ENCODE measurements at regions not wholly inside any gene's neighbourhood (a gene's known extent, or its start where the extent isn't known, plus 50 kb on each side); places are given as distances from the start of the nearest gene placed in this dataset.

DNA sequence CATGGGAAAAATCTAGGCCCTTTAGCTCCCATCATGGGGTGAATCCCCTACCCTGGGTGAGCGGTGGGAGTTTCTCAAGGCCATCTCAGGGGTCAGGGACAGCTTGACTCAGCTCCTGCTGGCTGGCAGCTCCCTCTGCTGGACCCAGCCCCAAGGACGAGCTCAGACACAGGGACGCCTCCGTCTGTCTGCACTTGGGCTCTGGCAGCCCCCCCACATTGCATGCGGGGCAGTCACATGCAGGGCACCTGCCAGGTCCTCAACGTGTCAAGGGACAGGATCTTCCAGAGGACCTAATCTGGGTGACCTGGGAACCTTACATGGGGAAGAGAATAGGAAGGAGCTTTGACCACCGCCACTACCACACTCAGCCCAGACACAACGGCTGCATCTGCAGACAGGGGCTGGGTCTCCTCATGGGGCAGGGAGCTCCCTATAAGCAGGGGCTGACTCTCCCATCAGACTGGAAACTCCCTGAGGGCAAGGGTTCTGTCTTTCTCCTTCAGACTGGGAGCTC is 173.4 kb downstream of the MRPL14 start (continued):
- TF ChIP-seq, protein P1, sequence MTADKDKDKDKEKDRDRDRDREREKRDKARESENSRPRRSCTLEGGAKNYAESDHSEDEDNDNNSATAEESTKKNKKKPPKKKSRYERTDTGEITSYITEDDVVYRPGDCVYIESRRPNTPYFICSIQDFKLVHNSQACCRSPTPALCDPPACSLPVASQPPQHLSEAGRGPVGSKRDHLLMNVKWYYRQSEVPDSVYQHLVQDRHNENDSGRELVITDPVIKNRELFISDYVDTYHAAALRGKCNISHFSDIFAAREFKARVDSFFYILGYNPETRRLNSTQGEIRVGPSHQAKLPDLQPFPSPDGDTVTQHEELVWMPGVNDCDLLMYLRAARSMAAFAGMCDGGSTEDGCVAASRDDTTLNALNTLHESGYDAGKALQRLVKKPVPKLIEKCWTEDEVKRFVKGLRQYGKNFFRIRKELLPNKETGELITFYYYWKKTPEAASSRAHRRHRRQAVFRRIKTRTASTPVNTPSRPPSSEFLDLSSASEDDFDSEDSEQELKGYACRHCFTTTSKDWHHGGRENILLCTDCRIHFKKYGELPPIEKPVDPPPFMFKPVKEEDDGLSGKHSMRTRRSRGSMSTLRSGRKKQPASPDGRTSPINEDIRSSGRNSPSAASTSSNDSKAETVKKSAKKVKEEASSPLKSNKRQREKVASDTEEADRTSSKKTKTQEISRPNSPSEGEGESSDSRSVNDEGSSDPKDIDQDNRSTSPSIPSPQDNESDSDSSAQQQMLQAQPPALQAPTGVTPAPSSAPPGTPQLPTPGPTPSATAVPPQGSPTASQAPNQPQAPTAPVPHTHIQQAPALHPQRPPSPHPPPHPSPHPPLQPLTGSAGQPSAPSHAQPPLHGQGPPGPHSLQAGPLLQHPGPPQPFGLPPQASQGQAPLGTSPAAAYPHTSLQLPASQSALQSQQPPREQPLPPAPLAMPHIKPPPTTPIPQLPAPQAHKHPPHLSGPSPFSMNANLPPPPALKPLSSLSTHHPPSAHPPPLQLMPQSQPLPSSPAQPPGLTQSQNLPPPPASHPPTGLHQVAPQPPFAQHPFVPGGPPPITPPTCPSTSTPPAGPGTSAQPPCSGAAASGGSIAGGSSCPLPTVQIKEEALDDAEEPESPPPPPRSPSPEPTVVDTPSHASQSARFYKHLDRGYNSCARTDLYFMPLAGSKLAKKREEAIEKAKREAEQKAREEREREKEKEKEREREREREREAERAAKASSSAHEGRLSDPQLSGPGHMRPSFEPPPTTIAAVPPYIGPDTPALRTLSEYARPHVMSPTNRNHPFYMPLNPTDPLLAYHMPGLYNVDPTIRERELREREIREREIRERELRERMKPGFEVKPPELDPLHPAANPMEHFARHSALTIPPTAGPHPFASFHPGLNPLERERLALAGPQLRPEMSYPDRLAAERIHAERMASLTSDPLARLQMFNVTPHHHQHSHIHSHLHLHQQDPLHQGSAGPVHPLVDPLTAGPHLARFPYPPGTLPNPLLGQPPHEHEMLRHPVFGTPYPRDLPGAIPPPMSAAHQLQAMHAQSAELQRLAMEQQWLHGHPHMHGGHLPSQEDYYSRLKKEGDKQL (CRISPR knock-in tag; IDR thresholded peaks at IDR 0.05; ENCODE audit: low read depth): no peak
- TF ChIP-seq ETV5 (CRISPR knock-in tag; IDR thresholded peaks at IDR 0.05; ENCODE audit: borderline replicate concordance) (peak; percentile 61; the same call in 1 of the 2 replicates), ZNF407 (CRISPR knock-in tag; IDR thresholded peaks at IDR 0.05; ENCODE audit: not compliant biosample characterization) (no peak), JDP2 (CRISPR knock-in tag; IDR thresholded peaks at IDR 0.05; ENCODE audit: borderline replicate concordance) (no peak), ZNF567 (CRISPR knock-in tag; IDR thresholded peaks at IDR 0.05; ENCODE audit: borderline replicate concordance) (no peak; the same call in 1 of the 2 replicates), RFX3 (CRISPR knock-in tag; IDR thresholded peaks at IDR 0.05) (no peak), ZNF282 (IDR thresholded peaks at IDR 0.05; ENCODE audit: partially characterized antibody) (no peak), KLF16 (CRISPR knock-in tag; IDR thresholded peaks at IDR 0.05) (peak in 1 of 2 experiments; percentile 77; a peak in 2 of 4 replicates), ZNF674 (CRISPR knock-in tag; IDR thresholded peaks at IDR 0.05; ENCODE audit: low read depth) (no peak), ZBTB8A (CRISPR knock-in tag; IDR thresholded peaks at IDR 0.05; ENCODE audit: borderline replicate concordance, low read depth) (no peak), ZBED4 (CRISPR knock-in tag; IDR thresholded peaks at IDR 0.05; ENCODE audit: borderline replicate concordance) (peak; percentile 76; the same call in 1 of the 2 replicates)
